Loucy (cell line): ENCODE measurements at regions not wholly inside any gene's neighbourhood (a gene's known extent, or its start where the extent isn't known, plus 50 kb on each side); places are given as distances from the start of the nearest gene placed in this dataset.

Experiments
- H2AFZ ChIP-seq: fragments of 200-600 bp; sonication (generic); 2 replicates; pipeline ENCODE4 v1.6.0; 2016; ENCODE audit warnings: antibody characterized with exemption, mild to moderate bottlenecking, low read length, moderate library complexity
- H3F3A ChIP-seq: fragments of 200-600 bp; 2 replicates; pipeline ENCODE4 v1.6.0; 2016; ENCODE audit warnings: antibody characterized with exemption, low read depth, mild to moderate bottlenecking
- H3K27me3 ChIP-seq: fragments of 200-600 bp; sonication (generic); 2 replicates; pipeline ENCODE4 v1.6.1; 2014; ENCODE audit warnings: low read length, mild to moderate bottlenecking; ENCODE audit not compliant: insufficient read depth, poor library complexity, severe bottlenecking
- H3K36me3 ChIP-seq: fragments of 200-600 bp; sonication (generic); 2 replicates; pipeline ENCODE4 v1.6.1; 2016; ENCODE audit warnings: low read length; ENCODE audit not compliant: insufficient read depth
- H3K4me1 ChIP-seq: fragments of 200-600 bp; sonication (generic); 2 replicates; pipeline ENCODE4 v1.5.1; 2014; ENCODE audit warnings: low read length, mild to moderate bottlenecking; ENCODE audit not compliant: insufficient read depth, poor library complexity, severe bottlenecking
- H3K4me2 ChIP-seq: fragments of 200-600 bp; sonication (generic); 2 replicates; pipeline ENCODE4 v1.6.0; 2014; ENCODE audit warnings: antibody characterized with exemption, low read length, low read depth, mild to moderate bottlenecking; ENCODE audit not compliant: poor library complexity, severe bottlenecking
- H3K4me3 ChIP-seq: fragments of 200-600 bp; sonication (generic); 2 replicates; pipeline ENCODE4 v1.5.1; 2014; ENCODE audit warnings: low read length, mild to moderate bottlenecking, mixed read lengths; ENCODE audit not compliant: poor library complexity, severe bottlenecking
- H3K79me2 ChIP-seq: fragments of 200-600 bp; sonication (generic); 2 replicates; pipeline ENCODE4 v1.6.1; 2014; ENCODE audit warnings: low read length; ENCODE audit not compliant: insufficient read depth
- H3K9ac ChIP-seq: fragments of 200-600 bp; sonication (generic); 2 replicates; pipeline ENCODE4 v1.6.0; 2014; ENCODE audit warnings: mild to moderate bottlenecking, low read depth, low read length, moderate library complexity; ENCODE audit not compliant: poor library complexity, severe bottlenecking
- H3K9me2 ChIP-seq: fragments of 200-600 bp; sonication (generic); replicated peaks from 2 replicates; pipeline ENCODE4 v1.6.1; 2016; ENCODE audit warnings: low read depth, low read length, mixed read lengths
- H3K9me3 ChIP-seq: fragments of 200-600 bp; sonication (generic); 2 replicates; pipeline ENCODE4 v1.6.1; 2014; ENCODE audit warnings: mild to moderate bottlenecking, antibody characterized with exemption, low read length, low read depth; ENCODE audit not compliant: insufficient read depth
- H4K20me1 ChIP-seq: fragments of 200-600 bp; sonication (generic); 2 replicates; pipeline ENCODE4 v1.6.0; 2014; ENCODE audit warnings: antibody characterized with exemption, low read length, mild to moderate bottlenecking; ENCODE audit not compliant: insufficient read depth, poor library complexity, severe bottlenecking
- EZH2phosphoT487 ChIP-seq: fragments of 200-600 bp; IDR thresholded peaks from 2 replicates; pipeline ENCODE4 v1.6.1; 2018; ENCODE audit warnings: antibody characterized with exemption, mild to moderate bottlenecking, moderate library complexity, borderline replicate concordance
- TF ChIP-seq, protein P1 (sequence below): fragments of 200-600 bp; sonication (generic); conservative IDR thresholded peaks from 2 replicates; pipeline ENCODE4 v1.5.1; 2014; ENCODE audit warnings: mild to moderate bottlenecking, antibody characterized with exemption, low read length

DNA sequence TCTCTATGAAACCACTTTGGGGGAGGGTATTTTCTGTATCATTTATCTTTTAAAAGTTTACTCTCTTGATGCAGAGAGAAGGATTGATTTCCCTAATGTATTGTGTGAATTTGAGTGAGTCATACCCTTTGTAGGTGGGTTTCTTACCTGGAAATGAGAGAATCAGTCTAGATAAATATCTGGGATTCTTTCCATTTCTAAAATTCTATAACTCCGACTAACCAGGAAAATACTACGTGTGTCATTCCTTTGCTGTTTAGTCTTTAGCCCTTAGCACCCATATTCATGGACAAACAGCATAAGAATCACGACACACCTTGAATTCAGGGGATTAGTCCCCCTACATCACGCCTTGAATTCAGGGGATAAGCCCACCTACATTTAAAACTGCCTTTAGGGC lies 139.1 kb downstream of the GATA3 start:
- H3K4me2 ChIP-seq = no peak overlapping the region

DNA sequence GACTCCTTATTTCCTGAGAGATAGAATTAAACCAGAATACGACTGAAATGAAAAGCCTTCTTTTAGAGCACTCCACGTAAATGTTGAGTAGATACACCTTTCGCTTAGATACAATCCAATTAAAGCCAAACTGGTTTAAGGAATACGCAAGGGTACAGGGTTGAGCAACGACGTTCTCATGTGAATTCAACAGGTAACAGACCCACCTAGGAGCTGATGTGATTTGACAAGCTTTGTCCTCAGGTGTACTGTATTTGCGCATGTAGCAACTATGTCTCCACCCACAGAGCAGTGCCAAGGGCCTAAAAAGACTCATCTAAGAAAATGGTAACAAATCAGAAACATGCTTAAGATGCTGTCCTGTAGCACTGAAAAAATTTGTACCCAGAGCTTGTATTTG lies 139.6 kb downstream of the GATA3 start:
- no peaks in the 10 kb centered on the region for H3K4me1 ChIP-seq
- no peak overlapping the region for H3K9ac ChIP-seq
- H4K20me1 ChIP-seq = no peaks in the 10 kb centered on the region
- TF ChIP-seq EZH2phosphoT487 = no peak
- TF ChIP-seq, protein P1, sequence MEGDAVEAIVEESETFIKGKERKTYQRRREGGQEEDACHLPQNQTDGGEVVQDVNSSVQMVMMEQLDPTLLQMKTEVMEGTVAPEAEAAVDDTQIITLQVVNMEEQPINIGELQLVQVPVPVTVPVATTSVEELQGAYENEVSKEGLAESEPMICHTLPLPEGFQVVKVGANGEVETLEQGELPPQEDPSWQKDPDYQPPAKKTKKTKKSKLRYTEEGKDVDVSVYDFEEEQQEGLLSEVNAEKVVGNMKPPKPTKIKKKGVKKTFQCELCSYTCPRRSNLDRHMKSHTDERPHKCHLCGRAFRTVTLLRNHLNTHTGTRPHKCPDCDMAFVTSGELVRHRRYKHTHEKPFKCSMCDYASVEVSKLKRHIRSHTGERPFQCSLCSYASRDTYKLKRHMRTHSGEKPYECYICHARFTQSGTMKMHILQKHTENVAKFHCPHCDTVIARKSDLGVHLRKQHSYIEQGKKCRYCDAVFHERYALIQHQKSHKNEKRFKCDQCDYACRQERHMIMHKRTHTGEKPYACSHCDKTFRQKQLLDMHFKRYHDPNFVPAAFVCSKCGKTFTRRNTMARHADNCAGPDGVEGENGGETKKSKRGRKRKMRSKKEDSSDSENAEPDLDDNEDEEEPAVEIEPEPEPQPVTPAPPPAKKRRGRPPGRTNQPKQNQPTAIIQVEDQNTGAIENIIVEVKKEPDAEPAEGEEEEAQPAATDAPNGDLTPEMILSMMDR = no peak
- no peaks in the 10 kb centered on the region for H3F3A ChIP-seq
- H3K79me2 ChIP-seq = no peaks in the 10 kb centered on the region
- H3K4me2 ChIP-seq = no peak overlapping the region
- no peaks in the 10 kb centered on the region for H3K9me2 ChIP-seq
- H3K27me3 ChIP-seq = no peaks in the 10 kb centered on the region
- no peak overlapping the region for H3K4me3 ChIP-seq
- no peak overlapping the region for H2AFZ ChIP-seq
- no peaks in the 10 kb centered on the region for H3K36me3 ChIP-seq
- H3K9me3 ChIP-seq = no peaks in the 10 kb centered on the region

More for the DNA sequence above, 139.1 kb downstream of the GATA3 start:
- Histone ChIP-seq H4K20me1 (no peaks in the 10 kb centered on the region), H3F3A (no peaks in the 10 kb centered on the region), H2AFZ (no peak overlapping the region), H3K4me1 (no peaks in the 10 kb centered on the region), H3K9me2 (no peaks in the 10 kb centered on the region), H3K4me3 (no peak overlapping the region), H3K9ac (no peak overlapping the region), H3K27me3 (no peaks in the 10 kb centered on the region), H3K79me2 (no peaks in the 10 kb centered on the region), H3K9me3 (no peaks in the 10 kb centered on the region), H3K36me3 (no peaks in the 10 kb centered on the region)
- TF ChIP-seq, protein P1 = no peak
- TF ChIP-seq EZH2phosphoT487 = no peak

DNA sequence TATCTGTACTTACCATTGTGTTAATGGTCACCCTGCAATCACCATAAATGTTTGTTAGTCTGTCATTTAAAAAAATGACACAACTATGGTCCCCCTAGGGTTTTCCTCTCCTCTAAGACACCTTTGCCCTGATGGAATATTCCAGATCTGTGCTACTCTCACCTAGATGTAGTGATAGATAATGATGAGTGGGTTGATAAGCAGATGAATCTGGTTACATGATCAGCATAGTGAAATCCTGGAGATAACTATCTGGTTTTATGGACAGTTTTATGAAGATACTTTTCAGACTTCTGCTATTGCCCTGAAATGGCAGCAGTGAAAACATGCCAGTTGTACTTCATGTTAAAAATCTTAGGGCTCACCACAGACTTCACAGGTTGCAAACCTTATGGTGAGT lies 152.4 kb downstream of the GATA3 start:
- no peak overlapping the region for H3K4me2 ChIP-seq

More for the DNA sequence above, 152.4 kb downstream of the GATA3 start:
- Histone ChIP-seq H3K9ac (no peak overlapping the region), H3K4me3 (no peak overlapping the region), H3K27me3 (no peaks in the 10 kb centered on the region), H3K36me3 (no peaks in the 10 kb centered on the region), H3K79me2 (no peaks in the 10 kb centered on the region), H2AFZ (no peak overlapping the region), H3F3A (no peaks in the 10 kb centered on the region), H4K20me1 (no peaks in the 10 kb centered on the region), H3K9me3 (no peaks in the 10 kb centered on the region), H3K9me2 (no peaks in the 10 kb centered on the region), H3K4me1 (no peaks in the 10 kb centered on the region)
- TF ChIP-seq EZH2phosphoT487 = no peak
- TF ChIP-seq, protein P1 = no peak
